ENCODE measurements at regions not wholly inside any gene's neighbourhood (a gene's known extent, or its start where the extent isn't known, plus 50 kb on each side); places are given as distances from the start of the nearest gene placed in this dataset.

- H3K9me3 Mint-ChIP-seq (ENCODE audit: unreplicated experiment) = no peaks in the 10 kb centered on the region
- peaks cover 29% of the 10 kb centered on the region for H3K4me1 Mint-ChIP-seq (ENCODE audit: unreplicated experiment)
- no peaks in the 10 kb centered on the region for H3K27me3 Mint-ChIP-seq (ENCODE audit: unreplicated experiment)
- no peak for DNase-seq (ENCODE audit: low spot score)
- TF ChIP-seq CTCF (IDR thresholded peaks at IDR 0.05; ENCODE audit: unreplicated experiment) = no peak
- no peak overlapping the region for H3K4me3 Mint-ChIP-seq (ENCODE audit: unreplicated experiment)
- no peaks in the 10 kb centered on the region for H3K36me3 Mint-ChIP-seq (ENCODE audit: low read depth, unreplicated experiment)
- H3K27ac Mint-ChIP-seq (ENCODE audit: unreplicated experiment) = peak overlapping the region; percentile 87
These were observed 1947.1 kb upstream of the TENM3 start for GRCh38 chr4:180296036-180296599.

GRCh38 chr4:180304321-180304720 is 1938.9 kb upstream of the TENM3 start:
- H3K4me1 Mint-ChIP-seq (ENCODE audit: unreplicated experiment) = peaks cover 7% of the 10 kb centered on the region
- H3K4me3 Mint-ChIP-seq (ENCODE audit: unreplicated experiment) = no peak overlapping the region
- H3K36me3 Mint-ChIP-seq (ENCODE audit: low read depth, unreplicated experiment) = peaks cover 4% of the 10 kb centered on the region
- no peak overlapping the region for H3K27ac Mint-ChIP-seq (ENCODE audit: unreplicated experiment)
- no peaks in the 10 kb centered on the region for H3K27me3 Mint-ChIP-seq (ENCODE audit: unreplicated experiment)
- H3K9me3 Mint-ChIP-seq (ENCODE audit: unreplicated experiment) = no peaks in the 10 kb centered on the region
- TF ChIP-seq CTCF (IDR thresholded peaks at IDR 0.05; ENCODE audit: unreplicated experiment) = no peak
- no peak for DNase-seq (ENCODE audit: low spot score)

GRCh38 chr4:180310616-180311015 is 1932.6 kb upstream of the TENM3 start:
- no peak overlapping the region for H3K4me3 Mint-ChIP-seq (ENCODE audit: unreplicated experiment)

GRCh38 chr4:180314972-180315371 is 1928.2 kb upstream of the TENM3 start:
- DNase-seq (ENCODE audit: low spot score) = no peak
- H3K36me3 Mint-ChIP-seq (ENCODE audit: low read depth, unreplicated experiment) = no peaks in the 10 kb centered on the region

More at GRCh38 chr4:180310616-180311015, 1932.6 kb upstream of the TENM3 start:
- Mint-ChIP-seq H3K27ac (ENCODE audit: unreplicated experiment) (no peak overlapping the region), H3K9me3 (ENCODE audit: unreplicated experiment) (no peaks in the 10 kb centered on the region), H3K4me1 (ENCODE audit: unreplicated experiment) (no peaks in the 10 kb centered on the region), H3K36me3 (ENCODE audit: low read depth, unreplicated experiment) (peaks cover 4% of the 10 kb centered on the region), H3K27me3 (ENCODE audit: unreplicated experiment) (no peaks in the 10 kb centered on the region)
- TF ChIP-seq CTCF (IDR thresholded peaks at IDR 0.05; ENCODE audit: unreplicated experiment) = no peak
- DNase-seq (ENCODE audit: low spot score) = no peak

More at GRCh38 chr4:180314972-180315371, 1928.2 kb upstream of the TENM3 start:
- Mint-ChIP-seq H3K4me3 (ENCODE audit: unreplicated experiment) (no peak overlapping the region), H3K27me3 (ENCODE audit: unreplicated experiment) (no peaks in the 10 kb centered on the region), H3K27ac (ENCODE audit: unreplicated experiment) (no peak overlapping the region), H3K4me1 (ENCODE audit: unreplicated experiment) (no peaks in the 10 kb centered on the region), H3K9me3 (ENCODE audit: unreplicated experiment) (no peaks in the 10 kb centered on the region)
- no peak for TF ChIP-seq CTCF (IDR thresholded peaks at IDR 0.05; ENCODE audit: unreplicated experiment)

Data from endothelial cell (in vitro differentiated cells).